T-helper 2 cell (primary cell): ENCODE measurements at regions not wholly inside any gene's neighbourhood (a gene's known extent, or its start where the extent isn't known, plus 50 kb on each side); places are given as distances from the start of the nearest gene placed in this dataset.
"Not testable (repeated sequence)": the region's sequence is repeated elsewhere in the genome, so short reads cannot be mapped to it uniquely, and the experiment has no call there.

Experiments used
- DNase-seq, 5 experiments: peaks; one replicate each; pipeline versions ENCODE4 v3.0.0 to v3.0.0-alpha.2; 2012 to 2022

- DNase-seq = no peak
Observed at GRCh38 chr13:33561627-33562026, 256.3 kb upstream of the RFC3 start.

GRCh38 chr13:33571618-33572017 lies 246.3 kb upstream of the RFC3 start:
- DNase-seq = no peak

- DNase-seq = not testable (repeated sequence)
Observed at GRCh38 chr13:33572322-33572721, 245.6 kb upstream of the RFC3 start.

GRCh38 chr13:33575378-33575777 lies 242.6 kb upstream of the RFC3 start:
- no peak for DNase-seq

- no peak for DNase-seq
Observed at GRCh38 chr13:33577007-33577406, 240.9 kb upstream of the RFC3 start.

- DNase-seq = no peak
Observed at GRCh38 chr13:33578786-33579185, 239.2 kb upstream of the RFC3 start.

GRCh38 chr13:33582121-33582520 lies 235.8 kb upstream of the RFC3 start:
- no peak for DNase-seq

GRCh38 chr13:33583398-33583797 lies 234.6 kb upstream of the RFC3 start:
- no peak for DNase-seq

- no peak for DNase-seq
Observed at GRCh38 chr13:33590936-33591335, 227.0 kb upstream of the RFC3 start.

GRCh38 chr13:33606692-33607091 lies 211.3 kb upstream of the RFC3 start:
- DNase-seq = no peak

GRCh38 chr13:33610438-33611120 lies 207.4 kb upstream of the RFC3 start:
- peak; percentile 22 to 92 (median 39) for DNase-seq

- no peak for DNase-seq
Observed at GRCh38 chr13:33611121-33611805, 206.7 kb upstream of the RFC3 start.

GRCh38 chr13:33612641-33613638 lies 205.0 kb upstream of the RFC3 start:
- peak in 2 of 5 experiments; percentile 6 to 85 for DNase-seq

- no peak for DNase-seq
Observed at GRCh38 chr13:33615436-33615835, 202.5 kb upstream of the RFC3 start.

- no peak for DNase-seq
Observed at GRCh38 chr13:33616130-33616529, 201.8 kb upstream of the RFC3 start.

- no peak for DNase-seq
Observed at GRCh38 chr13:33617055-33617454, 200.9 kb upstream of the RFC3 start.

GRCh38 chr13:33624253-33624652 lies 193.7 kb upstream of the RFC3 start:
- no peak for DNase-seq

- DNase-seq = peak in 1 of 5 experiments; percentile 17
Observed at GRCh38 chr13:33624740-33625139, 193.2 kb upstream of the RFC3 start.

GRCh38 chr13:33626407-33626806 lies 191.5 kb upstream of the RFC3 start:
- no peak for DNase-seq

- DNase-seq = no peak
Observed at GRCh38 chr13:33628662-33629061, 189.3 kb upstream of the RFC3 start.

- DNase-seq = no peak
Observed at GRCh38 chr13:33629605-33630360, 188.2 kb upstream of the RFC3 start.
